Skeletal muscle cell (primary cell): ENCODE measurements at regions not wholly inside any gene's neighbourhood (a gene's known extent, or its start where the extent isn't known, plus 50 kb on each side); places are given as distances from the start of the nearest gene placed in this dataset.
"Not testable (repeated sequence)": the region's sequence is repeated elsewhere in the genome, so short reads cannot be mapped to it uniquely, and the experiment has no call there.

ENCODE experiments used
- DNase-seq: peaks from one replicate; pipeline ENCODE4 v3.0.0-alpha.2; 2010; ENCODE audit warnings: low read depth
- H3K4me3 ChIP-seq: 2 replicates; pipeline ENCODE4 v1.5.1; 2011; ENCODE audit warnings: low read depth, mild to moderate bottlenecking, control low read depth, low read length, moderate library complexity

GRCh38 chr16:60166111-60166510 is 1432.0 kb upstream of the GOT2 start:
- no peak for DNase-seq
- H3K4me3 ChIP-seq: no peak overlapping the region

GRCh38 chr16:60151987-60152386 is 1417.9 kb upstream of the GOT2 start:
- no peak overlapping the region for H3K4me3 ChIP-seq
- DNase-seq: no peak

- no peak overlapping the region for H3K4me3 ChIP-seq
- no peak for DNase-seq
Observed at GRCh38 chr16:60150907-60151306, 1416.8 kb upstream of the GOT2 start.

GRCh38 chr16:60143348-60143705 is 1409.2 kb upstream of the GOT2 start:
- H3K4me3 ChIP-seq: no peak overlapping the region

GRCh38 chr16:60142619-60143347 is 1408.7 kb upstream of the GOT2 start:
- no peak for DNase-seq

More at GRCh38 chr16:60143348-60143705, 1409.2 kb upstream of the GOT2 start:
- no peak for DNase-seq

GRCh38 chr16:60137891-60138290 is 1403.8 kb upstream of the GOT2 start:
- no peak for DNase-seq
- no peak overlapping the region for H3K4me3 ChIP-seq

More at GRCh38 chr16:60142619-60143347, 1408.7 kb upstream of the GOT2 start:
- H3K4me3 ChIP-seq: no peak overlapping the region

GRCh38 chr16:60127196-60127595 is 1393.1 kb upstream of the GOT2 start:
- no peak for DNase-seq

GRCh38 chr16:60126115-60126514 is 1392.0 kb upstream of the GOT2 start:
- H3K4me3 ChIP-seq, DNase-seq: not testable (repeated sequence)

More at GRCh38 chr16:60127196-60127595, 1393.1 kb upstream of the GOT2 start:
- H3K4me3 ChIP-seq: no peak overlapping the region

GRCh38 chr16:60123392-60124023 is 1389.4 kb upstream of the GOT2 start:
- no peak for DNase-seq
- no peak overlapping the region for H3K4me3 ChIP-seq

- no peak overlapping the region for H3K4me3 ChIP-seq
- no peak for DNase-seq
Observed at GRCh38 chr16:60120586-60120985, 1386.5 kb upstream of the GOT2 start.

- no peak overlapping the region for H3K4me3 ChIP-seq
Observed at GRCh38 chr16:60110531-60110930, 1376.4 kb upstream of the GOT2 start.

GRCh38 chr16:60107871-60108270 is 1373.8 kb upstream of the GOT2 start:
- no peak for DNase-seq
- H3K4me3 ChIP-seq: no peak overlapping the region

More at GRCh38 chr16:60110531-60110930, 1376.4 kb upstream of the GOT2 start:
- no peak for DNase-seq

GRCh38 chr16:60107437-60107836 is 1373.3 kb upstream of the GOT2 start:
- no peak overlapping the region for H3K4me3 ChIP-seq
- no peak for DNase-seq

- no peak for DNase-seq
- H3K4me3 ChIP-seq: no peak overlapping the region
Observed at GRCh38 chr16:60100371-60100770, 1366.3 kb upstream of the GOT2 start.

- no peak for DNase-seq
- no peak overlapping the region for H3K4me3 ChIP-seq
Observed at GRCh38 chr16:60091529-60091928, 1357.4 kb upstream of the GOT2 start.

GRCh38 chr16:60091071-60091470 is 1357.0 kb upstream of the GOT2 start:
- H3K4me3 ChIP-seq: no peak overlapping the region
- DNase-seq: no peak

GRCh38 chr16:60087530-60087929 is 1353.4 kb upstream of the GOT2 start:
- no peak for DNase-seq
- H3K4me3 ChIP-seq: no peak overlapping the region

- not testable (repeated sequence) for DNase-seq, H3K4me3 ChIP-seq
Observed at GRCh38 chr16:60078819-60079218, 1344.7 kb upstream of the GOT2 start.

GRCh38 chr16:60077861-60078260 is 1343.7 kb upstream of the GOT2 start:
- no peak for DNase-seq

GRCh38 chr16:60074378-60074777 is 1340.3 kb upstream of the GOT2 start:
- DNase-seq: no peak
- no peak overlapping the region for H3K4me3 ChIP-seq

More at GRCh38 chr16:60077861-60078260, 1343.7 kb upstream of the GOT2 start:
- H3K4me3 ChIP-seq: no peak overlapping the region

GRCh38 chr16:60073376-60073775 is 1339.3 kb upstream of the GOT2 start:
- no peak overlapping the region for H3K4me3 ChIP-seq
- DNase-seq: no peak
